GM12892 (cell line): ENCODE measurements at regions not wholly inside any gene's neighbourhood (a gene's known extent, or its start where the extent isn't known, plus 50 kb on each side); places are given as distances from the start of the nearest gene placed in this dataset.

ENCODE experiments used
- POLR2A ChIP-seq: IDR thresholded peaks from 2 replicates; pipeline ENCODE4 v1.6.1; 2011; ENCODE audit warnings: low read depth, low read length, control low read depth
- POLR2AphosphoS5 ChIP-seq: IDR thresholded peaks from 2 replicates; pipeline ENCODE4 v1.6.1; 2011; ENCODE audit warnings: low read depth, low read length, control low read depth
- TAF1 ChIP-seq: IDR thresholded peaks from 2 replicates; pipeline ENCODE4 v1.6.1; 2011; ENCODE audit warnings: low read depth, mild to moderate bottlenecking, control low read depth, low read length, borderline replicate concordance

- TF ChIP-seq POLR2AphosphoS5 (no peak), TAF1 (no peak), POLR2A (no peak)
Observed at GRCh38 chr5:29169886-29170285, 2023.6 kb upstream of the CDH6 start.
